Endothelial cell of umbilical vein (primary cell): ENCODE measurements at regions not wholly inside any gene's neighbourhood (a gene's known extent, or its start where the extent isn't known, plus 50 kb on each side); places are given as distances from the start of the nearest gene placed in this dataset.

Experiments used
- BruUV-seq: library from RNA; stranded (reverse); fragments of 400-500 nt; replicated peaks from 2 replicates; lab custom pipeline; 2021; lab: Mats Ljungman, UMichigan
- CTCF ChIA-PET: fragments of 300-600, 350-600 bp; sonication (Branson Sonifier 250); formaldehyde crosslinking; loops from one replicate; lab custom pipeline; 2021; ENCODE audit warnings: antibody characterized with exemption, inconsistent platforms; lab: Charles Lee
- POLR2A ChIA-PET: fragments of 300-600, 350-600 bp; sonication (Branson Sonifier 250); formaldehyde crosslinking; loops from one replicate; lab custom pipeline; 2021; ENCODE audit warnings: antibody characterized with exemption, inconsistent platforms; lab: Charles Lee
- DNase-seq: peaks from one replicate; pipeline ENCODE4 v3.0.0-alpha.2; 2011; ENCODE audit warnings: low read depth, low spot score
- FAIRE-seq: peaks from 2 replicates; lab custom pipeline; 2011; peaks lifted over from hg19 to GRCh38; lab: Jason Lieb, UNC
- H2AFZ ChIP-seq: 2 replicates; pipeline ENCODE4 v1.6.0; 2012; ENCODE audit warnings: low read depth, low read length, control low read depth, inconsistent platforms
- H3K27ac ChIP-seq: 2 replicates; pipeline ENCODE4 v1.5.1; 2011; ENCODE audit warnings: low read depth, mild to moderate bottlenecking, control low read depth, low read length, moderate library complexity; ENCODE audit not compliant: insufficient read depth
- H3K27me3 ChIP-seq, 2 experiments: 2 replicates each; pipeline versions ENCODE4 v1.6.0 to v1.6.1; 2011; ENCODE audit warnings: low read length in 2 of 2, mixed read lengths in 1 of 2; ENCODE audit not compliant: control insufficient read depth in 2 of 2, insufficient read depth in 2 of 2
- H3K36me3 ChIP-seq, 2 experiments: 2 replicates in 1 of 2; 3 replicates in 1 of 2; pipeline ENCODE4 v1.5.1; 2011; ENCODE audit warnings: low read length in 2 of 2, mild to moderate bottlenecking in 1 of 2, moderate library complexity in 1 of 2; ENCODE audit not compliant: control insufficient read depth in 2 of 2, insufficient read depth in 2 of 2; ENCODE audit errors: extremely low read depth in 1 of 2
- H3K4me1 ChIP-seq: 3 replicates; pipeline ENCODE4 v1.5.1; 2011; ENCODE audit warnings: mild to moderate bottlenecking, low read length; ENCODE audit not compliant: control insufficient read depth, insufficient read depth; ENCODE audit errors: extremely low read depth
- H3K4me2 ChIP-seq: 2 replicates; pipeline ENCODE4 v1.6.1; 2011; ENCODE audit warnings: low read length, control low read depth, mixed read lengths; ENCODE audit not compliant: insufficient read depth
- H3K4me3 ChIP-seq, 3 experiments: fragments of 200-600 bp in 1 of 3; sonication (generic), shearing (Covaris generic) in 1 of 3; replicated peaks in 1 of 3; 2 replicates each; pipeline ENCODE4 v1.5.1; 2011 to 2016; ENCODE audit warnings: control low read depth in 3 of 3, low read length in 3 of 3, mild to moderate bottlenecking in 2 of 3, inconsistent platforms in 1 of 3, low read depth in 1 of 3, moderate library complexity in 1 of 3; ENCODE audit not compliant: insufficient read depth in 1 of 3
- H3K79me2 ChIP-seq: 2 replicates; pipeline ENCODE4 v1.6.0; 2012; ENCODE audit warnings: low read length, inconsistent platforms; ENCODE audit not compliant: control insufficient read depth, insufficient read depth
- H3K9ac ChIP-seq: replicated peaks from 2 replicates; pipeline ENCODE3; 2011; ENCODE audit warnings: low read length, control low read depth; ENCODE audit not compliant: insufficient read depth; ENCODE audit errors: extremely low read depth
- H3K9me1 ChIP-seq: replicated peaks from 3 replicates; pipeline ENCODE4 v1.6.0; 2011; ENCODE audit warnings: mild to moderate bottlenecking, low read length; ENCODE audit not compliant: control insufficient read depth, insufficient read depth; ENCODE audit errors: extremely low read depth
- H3K9me3 ChIP-seq: replicated peaks from 2 replicates; pipeline ENCODE4 v1.5.1; 2012; ENCODE audit warnings: low read length, inconsistent platforms; ENCODE audit not compliant: control insufficient read depth, insufficient read depth
- H4K20me1 ChIP-seq: replicated peaks from 2 replicates; pipeline ENCODE3; 2011; ENCODE audit warnings: mild to moderate bottlenecking, low read length; ENCODE audit not compliant: control insufficient read depth, insufficient read depth; ENCODE audit errors: extremely low read depth
- EZH2 ChIP-seq: IDR thresholded peaks from 2 replicates; pipeline ENCODE4 v1.6.1; 2012; ENCODE audit warnings: borderline replicate concordance, low read depth, mild to moderate bottlenecking, moderate library complexity, low read length, inconsistent platforms; ENCODE audit not compliant: severe bottlenecking
- FOS ChIP-seq: IDR thresholded peaks from 2 replicates; pipeline ENCODE4 v1.6.1; 2011; ENCODE audit warnings: mild to moderate bottlenecking, low read length, moderate library complexity, borderline replicate concordance; ENCODE audit not compliant: insufficient read depth
- GATA2 ChIP-seq: IDR thresholded peaks from 2 replicates; pipeline ENCODE4 v1.7.0; 2011; ENCODE audit warnings: low read depth, mild to moderate bottlenecking, moderate library complexity, mixed read lengths, low read length; ENCODE audit not compliant: insufficient read length, insufficient read depth
- JUN ChIP-seq: IDR thresholded peaks from 2 replicates; pipeline ENCODE4 v1.6.1; 2011; ENCODE audit warnings: borderline replicate concordance, low read depth; ENCODE audit not compliant: insufficient read length, insufficient read depth
- MYC ChIP-seq: IDR thresholded peaks from one replicate; pipeline ENCODE4 v1.6.1; 2011; ENCODE audit warnings: mild to moderate bottlenecking, low read depth, low read length
- POLR2A ChIP-seq: IDR thresholded peaks from 2 replicates; pipeline ENCODE4 v1.6.1; 2012; ENCODE audit warnings: low read depth, mild to moderate bottlenecking, control low read depth, low read length
- POLR2AphosphoS5 ChIP-seq: IDR thresholded peaks from 2 replicates; pipeline ENCODE4 v1.6.1; 2012; ENCODE audit warnings: low read depth, mild to moderate bottlenecking, control low read depth, low read length, moderate library complexity; ENCODE audit not compliant: insufficient read depth
- dilution Hi-C: fragments of 300-500 bp; cut with MboI; formaldehyde crosslinking; loops from one replicate; pipeline ENCODE4 v1.15.0; 2019; ENCODE audit warnings: low sequenced_read_pairs; ENCODE audit not compliant: extremely low pct_ligation_motif_present
- intact Hi-C: fragments of 100-400 bp; cut with micrococcal nuclease; formaldehyde crosslinking; loops from one replicate; pipeline ENCODE4 v1.10.0; 2022
- TF ChIP-seq, protein P1 (sequence below): IDR thresholded peaks from 2 replicates; pipeline ENCODE4 v1.6.1; 2011; ENCODE audit not compliant: insufficient read depth, insufficient read length
- TF ChIP-seq, protein P2 (sequence below), 2 donors: IDR thresholded peaks; 1 replicate in 1 of 2; 2 replicates in 1 of 2; pipeline ENCODE4 v1.5.1; 2011; ENCODE audit warnings: low read length in 2 of 2, mild to moderate bottlenecking in 2 of 2, moderate library complexity in 2 of 2, control low read depth in 1 of 2, inconsistent platforms in 1 of 2, low read depth in 1 of 2; ENCODE audit not compliant: insufficient read depth in 1 of 2; ENCODE audit errors: extremely low read depth in 1 of 2

DNA sequence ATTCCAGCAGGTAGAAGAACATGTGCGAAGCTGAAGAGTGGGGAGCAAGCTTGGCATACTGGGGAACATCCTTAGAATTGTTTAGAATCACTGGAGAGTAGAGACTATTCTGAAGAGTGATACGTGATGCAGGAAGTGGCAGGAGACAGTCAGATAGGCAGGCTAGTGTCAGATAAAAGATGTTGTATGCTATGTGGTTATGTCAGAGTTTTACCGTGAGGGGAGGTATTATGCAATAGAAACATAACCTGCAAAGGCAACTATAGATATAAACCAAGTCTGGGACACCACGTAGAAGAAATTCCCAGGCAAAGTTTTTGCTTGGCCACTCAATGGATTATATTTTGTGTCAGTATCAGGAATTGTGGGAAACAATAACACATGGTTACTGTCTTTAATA, 62.0 kb upstream of the ZSWIM2 start:
- DNase-seq (no peak), FAIRE-seq (no peak)
- POLR2A ChIA-PET = no interaction called here
- no peaks in the 10 kb centered on the region for H3K79me2 ChIP-seq
- H3K9me3 ChIP-seq = no peaks in the 10 kb centered on the region
- dilution Hi-C loops = loop anchor here (25.0 kb wide), 1 partner anchor 526 kb away; the partner anchor contains the start of gene CALCRL
- no peaks in the 10 kb centered on the region for H4K20me1 ChIP-seq
- H3K4me2 ChIP-seq = no peak overlapping the region
- H3K4me3 ChIP-seq = no peak overlapping the region
- no TSS peak for BruUV-seq
- TF ChIP-seq, protein P1, sequence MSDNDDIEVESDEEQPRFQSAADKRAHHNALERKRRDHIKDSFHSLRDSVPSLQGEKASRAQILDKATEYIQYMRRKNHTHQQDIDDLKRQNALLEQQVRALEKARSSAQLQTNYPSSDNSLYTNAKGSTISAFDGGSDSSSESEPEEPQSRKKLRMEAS = no peak
- TF ChIP-seq MYC (no peak), EZH2 (no peak), POLR2A (no peak), FOS (no peak), GATA2 (no peak), JUN (no peak), POLR2AphosphoS5 (no peak)
- TF ChIP-seq, protein P2, sequence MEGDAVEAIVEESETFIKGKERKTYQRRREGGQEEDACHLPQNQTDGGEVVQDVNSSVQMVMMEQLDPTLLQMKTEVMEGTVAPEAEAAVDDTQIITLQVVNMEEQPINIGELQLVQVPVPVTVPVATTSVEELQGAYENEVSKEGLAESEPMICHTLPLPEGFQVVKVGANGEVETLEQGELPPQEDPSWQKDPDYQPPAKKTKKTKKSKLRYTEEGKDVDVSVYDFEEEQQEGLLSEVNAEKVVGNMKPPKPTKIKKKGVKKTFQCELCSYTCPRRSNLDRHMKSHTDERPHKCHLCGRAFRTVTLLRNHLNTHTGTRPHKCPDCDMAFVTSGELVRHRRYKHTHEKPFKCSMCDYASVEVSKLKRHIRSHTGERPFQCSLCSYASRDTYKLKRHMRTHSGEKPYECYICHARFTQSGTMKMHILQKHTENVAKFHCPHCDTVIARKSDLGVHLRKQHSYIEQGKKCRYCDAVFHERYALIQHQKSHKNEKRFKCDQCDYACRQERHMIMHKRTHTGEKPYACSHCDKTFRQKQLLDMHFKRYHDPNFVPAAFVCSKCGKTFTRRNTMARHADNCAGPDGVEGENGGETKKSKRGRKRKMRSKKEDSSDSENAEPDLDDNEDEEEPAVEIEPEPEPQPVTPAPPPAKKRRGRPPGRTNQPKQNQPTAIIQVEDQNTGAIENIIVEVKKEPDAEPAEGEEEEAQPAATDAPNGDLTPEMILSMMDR (IDR thresholded peaks at IDR 0.05; ENCODE audit: extremely low read depth in 1 of 2, insufficient read depth in 1 of 2, low read depth in 1 of 2, low read length in 2 of 2) = no peak
- no peaks in the 10 kb centered on the region for H3K27me3 ChIP-seq
- no peak overlapping the region for H2AFZ ChIP-seq
- intact Hi-C loops = no loop called here
- H3K36me3 ChIP-seq = no peaks in the 10 kb centered on the region
- no peaks in the 10 kb centered on the region for H3K4me1 ChIP-seq
- H3K27ac ChIP-seq = no peak overlapping the region
- H3K9me1 ChIP-seq = no peaks in the 10 kb centered on the region
- no peak overlapping the region for H3K9ac ChIP-seq
- CTCF ChIA-PET = interaction anchor here (1.2 kb wide), 1 partner anchor 48 kb away, joined by 4 read pairs; no protein-coding TSS in a partner anchor
